Right lobe of liver (tissue), 4 donors: ENCODE measurements at regions not wholly inside any gene's neighbourhood (a gene's known extent, or its start where the extent isn't known, plus 50 kb on each side); places are given as distances from the start of the nearest gene placed in this dataset.

Experiments
- POLR2A ChIP-seq: fragments of 450-650 bp; IDR thresholded peaks from one replicate; pipeline ENCODE4 v1.6.1; 2017; ENCODE audit warnings: antibody characterized with exemption, mild to moderate bottlenecking
- TF ChIP-seq, protein P1 (sequence below), 4 donors: fragments of 200-600 bp in 3 of 4; fragments of 450-650 bp in 1 of 4; IDR thresholded peaks; one replicate each; pipeline versions ENCODE4 v1.5.1 to v1.8.0; 2016 to 2022; ENCODE audit warnings: antibody characterized with exemption in 4 of 4, mild to moderate bottlenecking in 2 of 4
- donor health status: DM: no; HTN: no; CAD: no.
- donor health status: DM: no; HTN: no; CAD: no.
- donor health status: DM: no; HTN: yes; CAD: no.

DNA sequence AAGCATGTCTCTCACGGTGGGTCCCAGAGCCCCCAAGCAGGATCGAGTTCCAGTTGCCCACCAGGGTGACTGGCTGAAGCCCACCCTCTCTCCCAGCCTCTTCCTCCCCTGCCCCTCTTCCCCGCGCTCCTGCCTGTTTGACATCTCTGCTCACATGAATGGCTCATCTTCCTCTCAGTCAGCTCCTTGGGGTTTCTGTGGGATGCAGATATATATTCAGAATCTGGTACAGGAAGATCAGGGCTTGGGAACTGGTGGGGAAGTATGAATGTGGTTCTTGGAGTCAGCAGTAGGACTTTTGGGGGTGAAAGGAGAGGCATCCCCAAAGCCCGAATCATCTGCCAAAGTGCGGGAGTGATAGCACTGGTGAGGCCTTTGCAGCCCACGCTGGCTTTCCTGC, 158.9 kb upstream of the CIBAR2 start:
- TF ChIP-seq, protein P1, sequence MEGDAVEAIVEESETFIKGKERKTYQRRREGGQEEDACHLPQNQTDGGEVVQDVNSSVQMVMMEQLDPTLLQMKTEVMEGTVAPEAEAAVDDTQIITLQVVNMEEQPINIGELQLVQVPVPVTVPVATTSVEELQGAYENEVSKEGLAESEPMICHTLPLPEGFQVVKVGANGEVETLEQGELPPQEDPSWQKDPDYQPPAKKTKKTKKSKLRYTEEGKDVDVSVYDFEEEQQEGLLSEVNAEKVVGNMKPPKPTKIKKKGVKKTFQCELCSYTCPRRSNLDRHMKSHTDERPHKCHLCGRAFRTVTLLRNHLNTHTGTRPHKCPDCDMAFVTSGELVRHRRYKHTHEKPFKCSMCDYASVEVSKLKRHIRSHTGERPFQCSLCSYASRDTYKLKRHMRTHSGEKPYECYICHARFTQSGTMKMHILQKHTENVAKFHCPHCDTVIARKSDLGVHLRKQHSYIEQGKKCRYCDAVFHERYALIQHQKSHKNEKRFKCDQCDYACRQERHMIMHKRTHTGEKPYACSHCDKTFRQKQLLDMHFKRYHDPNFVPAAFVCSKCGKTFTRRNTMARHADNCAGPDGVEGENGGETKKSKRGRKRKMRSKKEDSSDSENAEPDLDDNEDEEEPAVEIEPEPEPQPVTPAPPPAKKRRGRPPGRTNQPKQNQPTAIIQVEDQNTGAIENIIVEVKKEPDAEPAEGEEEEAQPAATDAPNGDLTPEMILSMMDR (IDR thresholded peaks at IDR 0.05) = no peak
- no peak for TF ChIP-seq POLR2A
